ENCODE measurements at regions not wholly inside any gene's neighbourhood (a gene's known extent, or its start where the extent isn't known, plus 50 kb on each side); places are given as distances from the start of the nearest gene placed in this dataset.

DNA sequence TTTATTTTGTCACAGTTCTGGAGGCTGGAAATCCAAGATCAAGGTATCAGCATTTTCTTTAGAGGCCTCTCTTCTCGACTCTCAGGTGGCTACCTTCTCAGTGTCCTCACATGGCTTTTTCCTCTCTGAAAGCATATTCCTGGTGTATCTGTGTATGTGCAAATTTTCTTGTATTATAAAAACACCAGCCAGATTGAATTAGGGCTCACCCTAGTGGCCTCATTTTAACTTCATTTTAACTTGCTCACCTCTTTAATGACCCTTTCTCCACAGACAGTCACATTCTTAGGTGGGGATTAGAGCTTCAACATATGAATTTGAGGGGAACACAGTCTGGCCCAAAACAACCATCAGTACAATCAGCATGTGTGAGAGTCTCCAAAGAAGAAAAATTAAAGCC lies 542.4 kb upstream of the FAM241A start:
- no peak for DNase-seq (ENCODE audit: low read depth, low spot score)
- TF ChIP-seq REST (IDR thresholded peaks at IDR 0.05; ENCODE audit: insufficient read depth in 1 of 2, low read depth in 2 of 2, low read length in 1 of 2): no peak
- TF ChIP-seq CTCF (IDR thresholded peaks at IDR 0.05): peak; percentile 28
- no peak for TF ChIP-seq POLR2AphosphoS5 (IDR thresholded peaks at IDR 0.05; ENCODE audit: low read depth, low read length)
- TF ChIP-seq TCF7L2 (IDR thresholded peaks at IDR 0.05; ENCODE audit: low read depth, low read length): no peak
- in situ Hi-C loops (cut with HindIII; ENCODE audit: low pct_unique_long_range_greater_than_20kb, low sequenced_read_pairs) (no loop called here), intact Hi-C loops (cut with micrococcal nuclease; ENCODE audit: unreplicated experiment) (no loop called here)
- Histone ChIP-seq H3K4me3 (ENCODE audit: low read depth in 2 of 2, low read length in 2 of 2) (no peak overlapping the region), H3K36me3 (ENCODE audit: control insufficient read depth, insufficient read depth, low read length) (no peaks in the 10 kb centered on the region), H3K9me3 (ENCODE audit: control insufficient read depth, insufficient read depth, low read depth, low read length) (no peaks in the 10 kb centered on the region), H3K4me1 (ENCODE audit: control insufficient read depth, insufficient read depth, low read length) (no peaks in the 10 kb centered on the region), H3K27ac (ENCODE audit: low read length) (no peak overlapping the region), H3K27me3 (ENCODE audit: control insufficient read depth, insufficient read depth, low read length) (no peaks in the 10 kb centered on the region)
- ATAC-seq: no peak
- POLR2A ChIA-PET: no interaction called here
- CTCF ChIA-PET: no interaction called here
- BruUV-seq (replicated peaks): no TSS peak

- no TSS peak for BruUV-seq (replicated peaks)
- ChIA-PET CTCF (no interaction called here), POLR2A (no interaction called here)
- DNase-seq (ENCODE audit: low read depth, low spot score) (no peak), ATAC-seq (no peak)
- no peak overlapping the region for H3K4me3 ChIP-seq (ENCODE audit: low read depth in 2 of 2, low read length in 2 of 2)
- no peak for TF ChIP-seq TCF7L2 (IDR thresholded peaks at IDR 0.05; ENCODE audit: low read depth, low read length)
- no peak for TF ChIP-seq POLR2AphosphoS5 (IDR thresholded peaks at IDR 0.05; ENCODE audit: low read depth, low read length)
- TF ChIP-seq SIN3A (IDR thresholded peaks at IDR 0.05; ENCODE audit: borderline replicate concordance, insufficient read depth, low read depth, low read length): no peak
- TF ChIP-seq REST (IDR thresholded peaks at IDR 0.05; ENCODE audit: insufficient read depth in 1 of 2, low read depth in 2 of 2, low read length in 1 of 2): no peak
- TF ChIP-seq CTCF (IDR thresholded peaks at IDR 0.05): no peak
- intact Hi-C loops (cut with micrococcal nuclease; ENCODE audit: unreplicated experiment): no loop called here
- H3K36me3 ChIP-seq (ENCODE audit: control insufficient read depth, insufficient read depth, low read length): no peaks in the 10 kb centered on the region
- H3K27ac ChIP-seq (ENCODE audit: low read length): no peak overlapping the region
- no peaks in the 10 kb centered on the region for H3K27me3 ChIP-seq (ENCODE audit: control insufficient read depth, insufficient read depth, low read length)
- in situ Hi-C loops (cut with HindIII; ENCODE audit: low pct_unique_long_range_greater_than_20kb, low sequenced_read_pairs): no loop called here
- no peaks in the 10 kb centered on the region for H3K9me3 ChIP-seq (ENCODE audit: control insufficient read depth, insufficient read depth, low read depth, low read length)
- H3K4me1 ChIP-seq (ENCODE audit: control insufficient read depth, insufficient read depth, low read length): no peaks in the 10 kb centered on the region
Measured at GRCh38 chr4:111605111-111605510, 540.1 kb upstream of the FAM241A start.
